ENCODE measurements at regions not wholly inside any gene's neighbourhood (a gene's known extent, or its start where the extent isn't known, plus 50 kb on each side); places are given as distances from the start of the nearest gene placed in this dataset.

- TF ChIP-seq CTCF (IDR thresholded peaks at IDR 0.05) (no peak), POLR2A (IDR thresholded peaks at IDR 0.05) (no peak)
Measured at GRCh38 chr10:9211228-9211627, 1156.7 kb downstream of the GATA3 start.
